WTC11 (cell line): ENCODE measurements at regions not wholly inside any gene's neighbourhood (a gene's known extent, or its start where the extent isn't known, plus 50 kb on each side); places are given as distances from the start of the nearest gene placed in this dataset.

Source experiments
- CBFB ChIP-seq: sonication (generic); formaldehyde crosslinking; IDR thresholded peaks from 2 replicates; pipeline ENCODE4 v1.8.1; 2022; ENCODE audit warnings: mild to moderate bottlenecking, low read depth, missing genetic modification reagents
- CREB1 ChIP-seq: sonication (generic); formaldehyde crosslinking; IDR thresholded peaks from 2 replicates; pipeline ENCODE4 v1.8.0; 2023; ENCODE audit warnings: mild to moderate bottlenecking, missing genetic modification reagents
- CREM ChIP-seq: sonication (generic); formaldehyde crosslinking; IDR thresholded peaks from 2 replicates; pipeline ENCODE4 v1.8.1; 2022; ENCODE audit warnings: mild to moderate bottlenecking, missing genetic modification reagents, moderate library complexity
- JUN ChIP-seq: sonication (generic); formaldehyde crosslinking; IDR thresholded peaks from 2 replicates; pipeline ENCODE4 v1.8.0; 2023; ENCODE audit warnings: mild to moderate bottlenecking, missing genetic modification reagents
- MYBL2 ChIP-seq: sonication (generic); formaldehyde crosslinking; IDR thresholded peaks from 2 replicates; pipeline ENCODE4 v1.8.1; 2023; ENCODE audit warnings: mild to moderate bottlenecking, moderate library complexity, missing genetic modification reagents
- NR1H2 ChIP-seq: sonication (generic); formaldehyde crosslinking; IDR thresholded peaks from 2 replicates; pipeline ENCODE4 v1.9.0; 2021; ENCODE audit warnings: mild to moderate bottlenecking, moderate library complexity, missing genetic modification reagents
- NR2C2 ChIP-seq: sonication (generic); formaldehyde crosslinking; IDR thresholded peaks from 2 replicates; pipeline ENCODE4 v1.8.0; 2022; ENCODE audit warnings: mild to moderate bottlenecking, missing genetic modification reagents
- TEAD4 ChIP-seq: sonication (generic); formaldehyde crosslinking; IDR thresholded peaks from 2 replicates; pipeline ENCODE4 v1.8.0; 2022; ENCODE audit warnings: mild to moderate bottlenecking, missing genetic modification reagents
- TP53 ChIP-seq: sonication (generic); formaldehyde crosslinking; IDR thresholded peaks from 2 replicates; pipeline ENCODE4 v1.8.1; 2023; ENCODE audit warnings: mild to moderate bottlenecking, missing genetic modification reagents
- ZNF232 ChIP-seq: sonication (generic); formaldehyde crosslinking; IDR thresholded peaks from 2 replicates; pipeline ENCODE4 v1.8.0; 2022; ENCODE audit warnings: mild to moderate bottlenecking, missing genetic modification reagents
- ZNF671 ChIP-seq: fragments of 250-450 bp; sonication (Bioruptor Pico); IDR thresholded peaks from 2 replicates; pipeline ENCODE4 v1.8.0; 2021; ENCODE audit warnings: mild to moderate bottlenecking
- TF ChIP-seq, protein P1 (sequence below): fragments of 200-600 bp; IDR thresholded peaks from 2 replicates; pipeline ENCODE4 v1.8.0; 2022; ENCODE audit warnings: antibody characterized with exemption
- TF ChIP-seq, protein P2 (sequence below): sonication (generic); formaldehyde crosslinking; IDR thresholded peaks from 2 replicates; pipeline ENCODE4 v1.8.1; 2022; ENCODE audit warnings: low read depth, missing genetic modification reagents, borderline replicate concordance
- TF ChIP-seq, protein P3 (sequence below): sonication (generic); formaldehyde crosslinking; IDR thresholded peaks from 2 replicates; pipeline ENCODE4 v1.8.0; 2023; ENCODE audit warnings: missing genetic modification reagents, mild to moderate bottlenecking, borderline replicate concordance

DNA sequence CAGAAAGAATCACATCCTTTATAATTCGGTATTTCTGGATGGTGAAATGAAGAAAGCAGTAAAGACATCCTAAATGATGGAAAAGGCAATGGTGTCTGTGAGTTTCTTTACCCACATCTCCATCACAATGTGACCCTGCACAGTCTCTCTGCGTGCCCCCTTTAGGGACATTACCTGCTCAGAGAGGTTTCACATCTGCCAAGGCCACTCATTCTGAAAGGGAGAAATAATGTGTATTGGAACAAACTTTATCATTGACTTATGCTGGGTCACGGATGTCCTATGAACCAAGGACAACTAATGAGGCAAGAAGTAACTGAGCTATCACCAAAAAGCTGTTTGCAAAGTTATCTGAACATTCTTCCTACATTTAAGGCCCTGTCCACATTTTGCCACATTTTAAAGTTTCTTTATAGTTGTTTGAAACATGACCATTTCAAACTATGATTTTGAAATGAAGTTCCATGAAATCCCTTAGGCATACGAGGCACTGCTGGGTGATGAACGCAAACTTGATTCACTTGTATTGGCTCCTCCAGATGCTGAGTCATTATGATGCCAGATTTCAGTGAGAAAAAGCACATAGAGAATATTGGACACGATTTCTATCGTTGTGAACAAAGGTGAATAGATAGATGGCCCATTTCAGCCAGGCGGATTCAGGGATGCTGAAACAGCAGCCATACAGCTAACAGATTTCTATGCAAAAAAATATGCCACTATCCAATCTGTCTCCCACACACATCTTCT lies 63.5 kb upstream of the HMGB1 start:
- TF ChIP-seq, protein P1, sequence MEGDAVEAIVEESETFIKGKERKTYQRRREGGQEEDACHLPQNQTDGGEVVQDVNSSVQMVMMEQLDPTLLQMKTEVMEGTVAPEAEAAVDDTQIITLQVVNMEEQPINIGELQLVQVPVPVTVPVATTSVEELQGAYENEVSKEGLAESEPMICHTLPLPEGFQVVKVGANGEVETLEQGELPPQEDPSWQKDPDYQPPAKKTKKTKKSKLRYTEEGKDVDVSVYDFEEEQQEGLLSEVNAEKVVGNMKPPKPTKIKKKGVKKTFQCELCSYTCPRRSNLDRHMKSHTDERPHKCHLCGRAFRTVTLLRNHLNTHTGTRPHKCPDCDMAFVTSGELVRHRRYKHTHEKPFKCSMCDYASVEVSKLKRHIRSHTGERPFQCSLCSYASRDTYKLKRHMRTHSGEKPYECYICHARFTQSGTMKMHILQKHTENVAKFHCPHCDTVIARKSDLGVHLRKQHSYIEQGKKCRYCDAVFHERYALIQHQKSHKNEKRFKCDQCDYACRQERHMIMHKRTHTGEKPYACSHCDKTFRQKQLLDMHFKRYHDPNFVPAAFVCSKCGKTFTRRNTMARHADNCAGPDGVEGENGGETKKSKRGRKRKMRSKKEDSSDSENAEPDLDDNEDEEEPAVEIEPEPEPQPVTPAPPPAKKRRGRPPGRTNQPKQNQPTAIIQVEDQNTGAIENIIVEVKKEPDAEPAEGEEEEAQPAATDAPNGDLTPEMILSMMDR: no peak
- TF ChIP-seq ZNF671 (CRISPR knock-in tag) (no peak), TP53 (CRISPR knock-in tag) (no peak), CREB1 (CRISPR knock-in tag) (no peak), MYBL2 (no peak), CBFB (CRISPR knock-in tag) (no peak), JUN (CRISPR knock-in tag) (no peak), NR2C2 (no peak), TEAD4 (CRISPR knock-in tag) (no peak), ZNF232 (CRISPR knock-in tag) (no peak), CREM (CRISPR knock-in tag) (no peak), NR1H2 (CRISPR knock-in tag) (no peak)
- TF ChIP-seq, protein P2, sequence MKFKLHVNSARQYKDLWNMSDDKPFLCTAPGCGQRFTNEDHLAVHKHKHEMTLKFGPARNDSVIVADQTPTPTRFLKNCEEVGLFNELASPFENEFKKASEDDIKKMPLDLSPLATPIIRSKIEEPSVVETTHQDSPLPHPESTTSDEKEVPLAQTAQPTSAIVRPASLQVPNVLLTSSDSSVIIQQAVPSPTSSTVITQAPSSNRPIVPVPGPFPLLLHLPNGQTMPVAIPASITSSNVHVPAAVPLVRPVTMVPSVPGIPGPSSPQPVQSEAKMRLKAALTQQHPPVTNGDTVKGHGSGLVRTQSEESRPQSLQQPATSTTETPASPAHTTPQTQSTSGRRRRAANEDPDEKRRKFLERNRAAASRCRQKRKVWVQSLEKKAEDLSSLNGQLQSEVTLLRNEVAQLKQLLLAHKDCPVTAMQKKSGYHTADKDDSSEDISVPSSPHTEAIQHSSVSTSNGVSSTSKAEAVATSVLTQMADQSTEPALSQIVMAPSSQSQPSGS (CRISPR knock-in tag): no peak
- TF ChIP-seq, protein P3, sequence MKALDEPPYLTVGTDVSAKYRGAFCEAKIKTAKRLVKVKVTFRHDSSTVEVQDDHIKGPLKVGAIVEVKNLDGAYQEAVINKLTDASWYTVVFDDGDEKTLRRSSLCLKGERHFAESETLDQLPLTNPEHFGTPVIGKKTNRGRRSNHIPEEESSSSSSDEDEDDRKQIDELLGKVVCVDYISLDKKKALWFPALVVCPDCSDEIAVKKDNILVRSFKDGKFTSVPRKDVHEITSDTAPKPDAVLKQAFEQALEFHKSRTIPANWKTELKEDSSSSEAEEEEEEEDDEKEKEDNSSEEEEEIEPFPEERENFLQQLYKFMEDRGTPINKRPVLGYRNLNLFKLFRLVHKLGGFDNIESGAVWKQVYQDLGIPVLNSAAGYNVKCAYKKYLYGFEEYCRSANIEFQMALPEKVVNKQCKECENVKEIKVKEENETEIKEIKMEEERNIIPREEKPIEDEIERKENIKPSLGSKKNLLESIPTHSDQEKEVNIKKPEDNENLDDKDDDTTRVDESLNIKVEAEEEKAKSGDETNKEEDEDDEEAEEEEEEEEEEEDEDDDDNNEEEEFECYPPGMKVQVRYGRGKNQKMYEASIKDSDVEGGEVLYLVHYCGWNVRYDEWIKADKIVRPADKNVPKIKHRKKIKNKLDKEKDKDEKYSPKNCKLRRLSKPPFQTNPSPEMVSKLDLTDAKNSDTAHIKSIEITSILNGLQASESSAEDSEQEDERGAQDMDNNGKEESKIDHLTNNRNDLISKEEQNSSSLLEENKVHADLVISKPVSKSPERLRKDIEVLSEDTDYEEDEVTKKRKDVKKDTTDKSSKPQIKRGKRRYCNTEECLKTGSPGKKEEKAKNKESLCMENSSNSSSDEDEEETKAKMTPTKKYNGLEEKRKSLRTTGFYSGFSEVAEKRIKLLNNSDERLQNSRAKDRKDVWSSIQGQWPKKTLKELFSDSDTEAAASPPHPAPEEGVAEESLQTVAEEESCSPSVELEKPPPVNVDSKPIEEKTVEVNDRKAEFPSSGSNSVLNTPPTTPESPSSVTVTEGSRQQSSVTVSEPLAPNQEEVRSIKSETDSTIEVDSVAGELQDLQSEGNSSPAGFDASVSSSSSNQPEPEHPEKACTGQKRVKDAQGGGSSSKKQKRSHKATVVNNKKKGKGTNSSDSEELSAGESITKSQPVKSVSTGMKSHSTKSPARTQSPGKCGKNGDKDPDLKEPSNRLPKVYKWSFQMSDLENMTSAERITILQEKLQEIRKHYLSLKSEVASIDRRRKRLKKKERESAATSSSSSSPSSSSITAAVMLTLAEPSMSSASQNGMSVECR (CRISPR knock-in tag): no peak
